H1 (cell line): ENCODE measurements at regions not wholly inside any gene's neighbourhood (a gene's known extent, or its start where the extent isn't known, plus 50 kb on each side); places are given as distances from the start of the nearest gene placed in this dataset.

ENCODE experiments used
- CTCF ChIP-seq, 3 experiments: IDR thresholded peaks; 1 replicate in 2 of 3; 2 replicates in 1 of 3; pipeline versions ENCODE4 v1.5.1 to v1.6.1; 2011; ENCODE audit warnings: low read length in 3 of 3, mild to moderate bottlenecking in 3 of 3, inconsistent platforms in 2 of 3, low read depth in 1 of 3, moderate library complexity in 1 of 3; ENCODE audit not compliant: insufficient read depth in 1 of 3; ENCODE audit errors: control extremely low read depth in 1 of 3

- TF ChIP-seq CTCF (IDR thresholded peaks at IDR 0.05; ENCODE audit: control extremely low read depth in 1 of 3, insufficient read depth in 1 of 3, low read depth in 1 of 3, low read length in 3 of 3), result no peak
Measured at GRCh38 chr5:167442922-167443321, 848.5 kb upstream of the WWC1 start (continued).
